ENCODE measurements at regions not wholly inside any gene's neighbourhood (a gene's known extent, or its start where the extent isn't known, plus 50 kb on each side); places are given as distances from the start of the nearest gene placed in this dataset.

GRCh38 chr15:59817834-59818233 is 128.7 kb upstream of the BNIP2 start (continued):
- no peak for TF ChIP-seq YY1 (IDR thresholded peaks at IDR 0.05; ENCODE audit: extremely low read depth, insufficient replicate concordance, low read depth, low read length)

GRCh38 chr15:59817053-59817452 is 127.9 kb upstream of the BNIP2 start:
- BruUV-seq (replicated peaks), result no TSS peak
- Histone ChIP-seq H3K4me3 (replicated peaks in 1 of 2; ENCODE audit: low read depth in 1 of 2, low read length in 2 of 2) (no peak overlapping the region), H3K9me2 (ENCODE audit: insufficient read depth) (no peaks in the 10 kb centered on the region), H3K4me2 (ENCODE audit: low read length) (no peak overlapping the region), H3K27me3 (ENCODE audit: insufficient read depth, low read length) (peaks cover 72% of the 10 kb centered on the region), H3K27ac (ENCODE audit: low read depth, low read length) (no peak overlapping the region), H3K79me2 (ENCODE audit: insufficient read depth, low read length) (no peaks in the 10 kb centered on the region), H2AFZ (ENCODE audit: low read depth, low read length, poor library complexity, severe bottlenecking) (no peak overlapping the region), H3K9ac (ENCODE audit: low read length) (no peak overlapping the region), H3K4me1 (ENCODE audit: control insufficient read depth in 1 of 2, insufficient read depth in 2 of 2, low read length in 2 of 2) (no peaks in the 10 kb centered on the region), H3K9me3 (ENCODE audit: control insufficient read depth in 1 of 2, insufficient read depth in 1 of 2, low read depth in 1 of 2, low read length in 2 of 2) (no peaks in the 10 kb centered on the region), H3K36me3 (ENCODE audit: control insufficient read depth in 1 of 2, insufficient read depth in 2 of 2, low read length in 2 of 2) (no peaks in the 10 kb centered on the region), H4K20me1 (ENCODE audit: insufficient read depth) (no peaks in the 10 kb centered on the region)
- ChIA-PET RAD21 (ENCODE audit: low non-redundant PET in 1 of 2, low total read pairs in 2 of 2, uncharacterized antibody in 2 of 2, unreplicated experiment in 2 of 2) (no interaction called here), POLR2A (no interaction called here), CTCF (no interaction called here)
- intact Hi-C loops (cut with micrococcal nuclease), result no loop called here
- DNase-seq (ENCODE audit: low read depth, low spot score) (no peak), ATAC-seq (no peak)
- no peak for TF ChIP-seq FOSL1 (IDR thresholded peaks at IDR 0.05; ENCODE audit: low read depth)
- no peak for TF ChIP-seq POLR2AphosphoS5 (IDR thresholded peaks at IDR 0.05; ENCODE audit: low read depth, low read length)
- no peak for TF ChIP-seq SRF (IDR thresholded peaks at IDR 0.05; ENCODE audit: low read depth)
- TF ChIP-seq ZBTB33 (IDR thresholded peaks at IDR 0.05; ENCODE audit: extremely low read depth, insufficient replicate concordance, low read length), result no peak
- no peak for TF ChIP-seq SIN3A (IDR thresholded peaks at IDR 0.05; ENCODE audit: low read depth)
- TF ChIP-seq ELF1 (IDR thresholded peaks at IDR 0.05; ENCODE audit: borderline replicate concordance, low read depth), result no peak
- no peak for TF ChIP-seq CBX3 (IDR thresholded peaks at IDR 0.05; ENCODE audit: low read depth)

Data from HCT116 (cell line).